ENCODE measurements at regions not wholly inside any gene's neighbourhood (a gene's known extent, or its start where the extent isn't known, plus 50 kb on each side); places are given as distances from the start of the nearest gene placed in this dataset.

DNA sequence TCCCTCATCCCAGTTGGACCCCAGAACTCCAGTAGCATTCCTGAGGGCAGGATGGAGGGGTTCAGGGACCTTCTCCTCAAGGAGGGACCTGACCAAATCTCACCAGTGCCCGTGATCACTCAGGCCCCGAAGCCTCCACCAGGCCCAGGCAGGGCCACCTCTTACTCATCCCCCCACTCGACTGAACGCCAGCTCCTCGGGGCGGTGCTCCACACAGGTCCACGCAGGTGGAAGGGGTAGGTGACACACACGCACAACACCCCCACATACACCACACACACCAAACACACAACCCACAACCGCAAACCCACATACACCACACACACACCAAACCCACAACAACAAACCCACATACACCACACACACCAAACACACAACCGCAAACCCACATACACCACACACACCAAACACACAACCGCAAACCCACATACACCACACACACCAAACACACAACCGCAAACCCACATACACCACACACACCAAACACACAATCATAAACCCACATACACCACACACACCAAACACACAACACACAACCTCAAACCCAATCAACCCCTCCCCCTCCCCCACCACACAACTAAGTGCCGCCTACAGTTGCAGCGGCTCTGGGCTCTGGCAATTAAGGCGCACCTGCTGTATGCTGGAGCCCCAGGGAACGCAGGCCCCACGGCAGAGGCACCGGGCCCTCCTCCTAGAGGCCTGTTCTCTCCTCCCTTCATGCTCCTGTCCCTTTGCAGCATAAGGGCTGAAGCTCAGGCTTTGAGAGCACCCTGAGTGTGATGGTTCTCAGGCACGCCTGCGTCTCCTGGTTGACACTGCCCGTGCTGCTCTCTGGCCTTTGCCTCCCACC is 1318.1 kb downstream of the TBC1D22A start:
- Mint-ChIP-seq H3K36me3 (ENCODE audit: low read depth) (peaks cover 8% of the 10 kb centered on the region; the same call in 2 of the 3 replicates), H3K27ac (no peak overlapping the region), H3K4me1 (peaks cover 6% of the 10 kb centered on the region; the same call in 2 of the 3 replicates), H3K9me3 (peaks cover 6% of the 10 kb centered on the region; the same call in 2 of the 3 replicates), H3K27me3 (ENCODE audit: insufficient read depth, low read depth, poor library complexity) (peaks cover 12% of the 10 kb centered on the region), H3K4me3 (no peak overlapping the region)
- no peaks in the 10 kb centered on the region for H3K27me3 ChIP-seq (ENCODE audit: insufficient read depth)
- H2AFZ ChIP-seq, result no peak overlapping the region
- no peaks in the 10 kb centered on the region for H3F3A ChIP-seq (replicated peaks; ENCODE audit: low read depth)
- no peaks in the 10 kb centered on the region for H4K20me1 ChIP-seq (replicated peaks; ENCODE audit: insufficient read depth)
- no peaks in the 10 kb centered on the region for H3K9me2 ChIP-seq (ENCODE audit: insufficient read depth)
- H3K36me3 ChIP-seq (ENCODE audit: insufficient read depth), result no peaks in the 10 kb centered on the region
- TF ChIP-seq NANOG (IDR thresholded peaks at IDR 0.05; ENCODE audit: borderline replicate concordance), result no peak
- TF ChIP-seq CREB1 (CRISPR knock-in tag; IDR thresholded peaks at IDR 0.05; ENCODE audit: low read depth), result no peak
- no peak for TF ChIP-seq ZNF331 (CRISPR knock-in tag; IDR thresholded peaks at IDR 0.05; ENCODE audit: low read depth)
- TF ChIP-seq POLR2AphosphoS5 (IDR thresholded peaks at IDR 0.05; ENCODE audit: low read depth), result no peak
- TF ChIP-seq, protein P1, sequence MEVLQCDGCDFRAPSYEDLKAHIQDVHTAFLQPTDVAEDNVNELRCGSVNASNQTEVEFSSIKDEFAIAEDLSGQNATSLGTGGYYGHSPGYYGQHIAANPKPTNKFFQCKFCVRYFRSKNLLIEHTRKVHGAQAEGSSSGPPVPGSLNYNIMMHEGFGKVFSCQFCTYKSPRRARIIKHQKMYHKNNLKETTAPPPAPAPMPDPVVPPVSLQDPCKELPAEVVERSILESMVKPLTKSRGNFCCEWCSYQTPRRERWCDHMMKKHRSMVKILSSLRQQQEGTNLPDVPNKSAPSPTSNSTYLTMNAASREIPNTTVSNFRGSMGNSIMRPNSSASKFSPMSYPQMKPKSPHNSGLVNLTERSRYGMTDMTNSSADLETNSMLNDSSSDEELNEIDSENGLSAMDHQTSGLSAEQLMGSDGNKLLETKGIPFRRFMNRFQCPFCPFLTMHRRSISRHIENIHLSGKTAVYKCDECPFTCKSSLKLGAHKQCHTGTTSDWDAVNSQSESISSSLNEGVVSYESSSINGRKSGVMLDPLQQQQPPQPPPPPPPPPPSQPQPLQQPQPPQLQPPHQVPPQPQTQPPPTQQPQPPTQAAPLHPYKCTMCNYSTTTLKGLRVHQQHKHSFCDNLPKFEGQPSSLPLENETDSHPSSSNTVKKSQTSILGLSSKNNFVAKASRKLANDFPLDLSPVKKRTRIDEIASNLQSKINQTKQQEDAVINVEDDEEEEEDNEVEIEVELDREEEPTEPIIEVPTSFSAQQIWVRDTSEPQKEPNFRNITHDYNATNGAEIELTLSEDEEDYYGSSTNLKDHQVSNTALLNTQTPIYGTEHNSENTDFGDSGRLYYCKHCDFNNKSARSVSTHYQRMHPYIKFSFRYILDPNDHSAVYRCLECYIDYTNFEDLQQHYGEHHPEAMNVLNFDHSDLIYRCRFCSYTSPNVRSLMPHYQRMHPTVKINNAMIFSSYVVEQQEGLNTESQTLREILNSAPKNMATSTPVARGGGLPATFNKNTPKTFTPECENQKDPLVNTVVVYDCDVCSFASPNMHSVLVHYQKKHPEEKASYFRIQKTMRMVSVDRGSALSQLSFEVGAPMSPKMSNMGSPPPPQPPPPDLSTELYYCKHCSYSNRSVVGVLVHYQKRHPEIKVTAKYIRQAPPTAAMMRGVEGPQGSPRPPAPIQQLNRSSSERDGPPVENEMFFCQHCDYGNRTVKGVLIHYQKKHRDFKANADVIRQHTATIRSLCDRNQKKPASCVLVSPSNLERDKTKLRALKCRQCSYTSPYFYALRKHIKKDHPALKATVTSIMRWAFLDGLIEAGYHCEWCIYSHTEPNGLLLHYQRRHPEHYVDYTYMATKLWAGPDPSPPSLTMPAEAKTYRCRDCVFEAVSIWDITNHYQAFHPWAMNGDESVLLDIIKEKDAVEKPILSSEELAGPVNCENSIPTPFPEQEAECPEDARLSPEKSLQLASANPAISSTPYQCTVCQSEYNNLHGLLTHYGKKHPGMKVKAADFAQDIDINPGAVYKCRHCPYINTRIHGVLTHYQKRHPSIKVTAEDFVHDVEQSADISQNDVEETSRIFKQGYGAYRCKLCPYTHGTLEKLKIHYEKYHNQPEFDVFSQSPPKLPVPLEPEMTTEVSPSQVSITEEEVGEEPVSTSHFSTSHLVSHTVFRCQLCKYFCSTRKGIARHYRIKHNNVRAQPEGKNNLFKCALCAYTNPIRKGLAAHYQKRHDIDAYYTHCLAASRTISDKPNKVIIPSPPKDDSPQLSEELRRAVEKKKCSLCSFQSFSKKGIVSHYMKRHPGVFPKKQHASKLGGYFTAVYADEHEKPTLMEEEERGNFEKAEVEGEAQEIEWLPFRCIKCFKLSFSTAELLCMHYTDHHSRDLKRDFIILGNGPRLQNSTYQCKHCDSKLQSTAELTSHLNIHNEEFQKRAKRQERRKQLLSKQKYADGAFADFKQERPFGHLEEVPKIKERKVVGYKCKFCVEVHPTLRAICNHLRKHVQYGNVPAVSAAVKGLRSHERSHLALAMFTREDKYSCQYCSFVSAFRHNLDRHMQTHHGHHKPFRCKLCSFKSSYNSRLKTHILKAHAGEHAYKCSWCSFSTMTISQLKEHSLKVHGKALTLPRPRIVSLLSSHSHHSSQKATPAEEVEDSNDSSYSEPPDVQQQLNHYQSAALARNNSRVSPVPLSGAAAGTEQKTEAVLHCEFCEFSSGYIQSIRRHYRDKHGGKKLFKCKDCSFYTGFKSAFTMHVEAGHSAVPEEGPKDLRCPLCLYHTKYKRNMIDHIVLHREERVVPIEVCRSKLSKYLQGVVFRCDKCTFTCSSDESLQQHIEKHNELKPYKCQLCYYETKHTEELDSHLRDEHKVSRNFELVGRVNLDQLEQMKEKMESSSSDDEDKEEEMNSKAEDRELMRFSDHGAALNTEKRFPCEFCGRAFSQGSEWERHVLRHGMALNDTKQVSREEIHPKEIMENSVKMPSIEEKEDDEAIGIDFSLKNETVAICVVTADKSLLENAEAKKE (CRISPR knock-in tag; IDR thresholded peaks at IDR 0.05), result no peak
- no peak for TF ChIP-seq ZNF114 (CRISPR knock-in tag; IDR thresholded peaks at IDR 0.05)
- no peak for TF ChIP-seq EZH2 (IDR thresholded peaks at IDR 0.05; ENCODE audit: low read depth, unreplicated experiment)
- no peak for TF ChIP-seq JUNB (IDR thresholded peaks at IDR 0.05; ENCODE audit: unreplicated experiment)
- no peak for TF ChIP-seq STAT1 (IDR thresholded peaks at IDR 0.05; ENCODE audit: unreplicated experiment)
- TF ChIP-seq, protein P2, sequence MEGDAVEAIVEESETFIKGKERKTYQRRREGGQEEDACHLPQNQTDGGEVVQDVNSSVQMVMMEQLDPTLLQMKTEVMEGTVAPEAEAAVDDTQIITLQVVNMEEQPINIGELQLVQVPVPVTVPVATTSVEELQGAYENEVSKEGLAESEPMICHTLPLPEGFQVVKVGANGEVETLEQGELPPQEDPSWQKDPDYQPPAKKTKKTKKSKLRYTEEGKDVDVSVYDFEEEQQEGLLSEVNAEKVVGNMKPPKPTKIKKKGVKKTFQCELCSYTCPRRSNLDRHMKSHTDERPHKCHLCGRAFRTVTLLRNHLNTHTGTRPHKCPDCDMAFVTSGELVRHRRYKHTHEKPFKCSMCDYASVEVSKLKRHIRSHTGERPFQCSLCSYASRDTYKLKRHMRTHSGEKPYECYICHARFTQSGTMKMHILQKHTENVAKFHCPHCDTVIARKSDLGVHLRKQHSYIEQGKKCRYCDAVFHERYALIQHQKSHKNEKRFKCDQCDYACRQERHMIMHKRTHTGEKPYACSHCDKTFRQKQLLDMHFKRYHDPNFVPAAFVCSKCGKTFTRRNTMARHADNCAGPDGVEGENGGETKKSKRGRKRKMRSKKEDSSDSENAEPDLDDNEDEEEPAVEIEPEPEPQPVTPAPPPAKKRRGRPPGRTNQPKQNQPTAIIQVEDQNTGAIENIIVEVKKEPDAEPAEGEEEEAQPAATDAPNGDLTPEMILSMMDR (conservative IDR thresholded peaks at IDR 0.05; ENCODE audit: low read depth in 2 of 2), result no peak
- TF ChIP-seq EZH2phosphoT487 (IDR thresholded peaks at IDR 0.05; ENCODE audit: unreplicated experiment), result no peak
- TF ChIP-seq, protein P3, sequence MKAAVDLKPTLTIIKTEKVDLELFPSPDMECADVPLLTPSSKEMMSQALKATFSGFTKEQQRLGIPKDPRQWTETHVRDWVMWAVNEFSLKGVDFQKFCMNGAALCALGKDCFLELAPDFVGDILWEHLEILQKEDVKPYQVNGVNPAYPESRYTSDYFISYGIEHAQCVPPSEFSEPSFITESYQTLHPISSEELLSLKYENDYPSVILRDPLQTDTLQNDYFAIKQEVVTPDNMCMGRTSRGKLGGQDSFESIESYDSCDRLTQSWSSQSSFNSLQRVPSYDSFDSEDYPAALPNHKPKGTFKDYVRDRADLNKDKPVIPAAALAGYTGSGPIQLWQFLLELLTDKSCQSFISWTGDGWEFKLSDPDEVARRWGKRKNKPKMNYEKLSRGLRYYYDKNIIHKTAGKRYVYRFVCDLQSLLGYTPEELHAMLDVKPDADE (IDR thresholded peaks at IDR 0.05), result no peak
- TF ChIP-seq, protein P4, sequence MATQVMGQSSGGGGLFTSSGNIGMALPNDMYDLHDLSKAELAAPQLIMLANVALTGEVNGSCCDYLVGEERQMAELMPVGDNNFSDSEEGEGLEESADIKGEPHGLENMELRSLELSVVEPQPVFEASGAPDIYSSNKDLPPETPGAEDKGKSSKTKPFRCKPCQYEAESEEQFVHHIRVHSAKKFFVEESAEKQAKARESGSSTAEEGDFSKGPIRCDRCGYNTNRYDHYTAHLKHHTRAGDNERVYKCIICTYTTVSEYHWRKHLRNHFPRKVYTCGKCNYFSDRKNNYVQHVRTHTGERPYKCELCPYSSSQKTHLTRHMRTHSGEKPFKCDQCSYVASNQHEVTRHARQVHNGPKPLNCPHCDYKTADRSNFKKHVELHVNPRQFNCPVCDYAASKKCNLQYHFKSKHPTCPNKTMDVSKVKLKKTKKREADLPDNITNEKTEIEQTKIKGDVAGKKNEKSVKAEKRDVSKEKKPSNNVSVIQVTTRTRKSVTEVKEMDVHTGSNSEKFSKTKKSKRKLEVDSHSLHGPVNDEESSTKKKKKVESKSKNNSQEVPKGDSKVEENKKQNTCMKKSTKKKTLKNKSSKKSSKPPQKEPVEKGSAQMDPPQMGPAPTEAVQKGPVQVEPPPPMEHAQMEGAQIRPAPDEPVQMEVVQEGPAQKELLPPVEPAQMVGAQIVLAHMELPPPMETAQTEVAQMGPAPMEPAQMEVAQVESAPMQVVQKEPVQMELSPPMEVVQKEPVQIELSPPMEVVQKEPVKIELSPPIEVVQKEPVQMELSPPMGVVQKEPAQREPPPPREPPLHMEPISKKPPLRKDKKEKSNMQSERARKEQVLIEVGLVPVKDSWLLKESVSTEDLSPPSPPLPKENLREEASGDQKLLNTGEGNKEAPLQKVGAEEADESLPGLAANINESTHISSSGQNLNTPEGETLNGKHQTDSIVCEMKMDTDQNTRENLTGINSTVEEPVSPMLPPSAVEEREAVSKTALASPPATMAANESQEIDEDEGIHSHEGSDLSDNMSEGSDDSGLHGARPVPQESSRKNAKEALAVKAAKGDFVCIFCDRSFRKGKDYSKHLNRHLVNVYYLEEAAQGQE (IDR thresholded peaks at IDR 0.05; ENCODE audit: unreplicated experiment), result no peak
- no peak for ATAC-seq
- DNase-seq (ENCODE audit: low spot score), result no peak
- no peaks in the 10 kb centered on the region for H3K79me2 ChIP-seq (replicated peaks; ENCODE audit: insufficient read depth)
- no peak overlapping the region for H3K27ac ChIP-seq (ENCODE audit: low read depth)
- H3K4me1 ChIP-seq (ENCODE audit: insufficient read depth), result no peaks in the 10 kb centered on the region
- H3K4me3 ChIP-seq, result no peak overlapping the region
- no peak overlapping the region for H3K4me2 ChIP-seq

Measured in GM23338 (cell line).